ENCODE measurements at regions not wholly inside any gene's neighbourhood (a gene's known extent, or its start where the extent isn't known, plus 50 kb on each side); places are given as distances from the start of the nearest gene placed in this dataset.

DNA sequence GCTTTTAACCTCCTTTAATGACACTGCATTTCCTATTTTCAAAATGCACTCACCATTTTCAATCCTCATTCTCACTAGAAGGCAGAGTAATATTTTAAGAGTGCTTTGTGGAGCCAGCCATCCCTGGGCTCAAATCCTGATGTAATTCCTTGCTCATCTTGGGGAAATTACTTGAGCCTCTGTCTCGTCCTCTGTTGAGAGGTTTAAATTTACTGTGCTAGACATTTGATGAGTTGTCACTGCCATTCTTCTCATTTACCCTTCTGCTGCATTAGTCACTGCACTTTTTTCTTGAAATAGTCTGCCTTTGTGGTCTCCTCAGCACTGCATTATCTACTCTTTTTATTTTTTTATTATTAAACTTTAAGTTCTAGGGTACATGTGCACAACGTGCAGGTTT lies 150.0 kb upstream of the HDDC2 start:
- Histone ChIP-seq H3K4me3 (ENCODE audit: low read depth in 2 of 2, low read length in 2 of 2) (no peak overlapping the region), H3K4me1 (ENCODE audit: control insufficient read depth, insufficient read depth, low read length) (no peaks in the 10 kb centered on the region), H3K36me3 (ENCODE audit: control insufficient read depth, insufficient read depth, low read length) (no peaks in the 10 kb centered on the region), H3K27ac (ENCODE audit: low read length) (no peak overlapping the region), H3K9me3 (ENCODE audit: control insufficient read depth, insufficient read depth, low read depth, low read length) (peaks cover 3% of the 10 kb centered on the region; the same call in 1 of the 2 replicates), H3K27me3 (ENCODE audit: control insufficient read depth, insufficient read depth, low read length) (0 out of 2 replicates have a peak, but pooled peaks cover under 1% of the 10 kb centered on the region)
- DNase-seq (ENCODE audit: low read depth, low spot score): no peak
- TF ChIP-seq, protein P1, sequence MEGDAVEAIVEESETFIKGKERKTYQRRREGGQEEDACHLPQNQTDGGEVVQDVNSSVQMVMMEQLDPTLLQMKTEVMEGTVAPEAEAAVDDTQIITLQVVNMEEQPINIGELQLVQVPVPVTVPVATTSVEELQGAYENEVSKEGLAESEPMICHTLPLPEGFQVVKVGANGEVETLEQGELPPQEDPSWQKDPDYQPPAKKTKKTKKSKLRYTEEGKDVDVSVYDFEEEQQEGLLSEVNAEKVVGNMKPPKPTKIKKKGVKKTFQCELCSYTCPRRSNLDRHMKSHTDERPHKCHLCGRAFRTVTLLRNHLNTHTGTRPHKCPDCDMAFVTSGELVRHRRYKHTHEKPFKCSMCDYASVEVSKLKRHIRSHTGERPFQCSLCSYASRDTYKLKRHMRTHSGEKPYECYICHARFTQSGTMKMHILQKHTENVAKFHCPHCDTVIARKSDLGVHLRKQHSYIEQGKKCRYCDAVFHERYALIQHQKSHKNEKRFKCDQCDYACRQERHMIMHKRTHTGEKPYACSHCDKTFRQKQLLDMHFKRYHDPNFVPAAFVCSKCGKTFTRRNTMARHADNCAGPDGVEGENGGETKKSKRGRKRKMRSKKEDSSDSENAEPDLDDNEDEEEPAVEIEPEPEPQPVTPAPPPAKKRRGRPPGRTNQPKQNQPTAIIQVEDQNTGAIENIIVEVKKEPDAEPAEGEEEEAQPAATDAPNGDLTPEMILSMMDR (IDR thresholded peaks at IDR 0.05): no peak
- TF ChIP-seq TCF7L2 (IDR thresholded peaks at IDR 0.05; ENCODE audit: low read depth, low read length) (no peak), SIN3A (IDR thresholded peaks at IDR 0.05; ENCODE audit: borderline replicate concordance, insufficient read depth, low read depth, low read length) (no peak), POLR2AphosphoS5 (IDR thresholded peaks at IDR 0.05; ENCODE audit: low read depth, low read length) (no peak)
- TF ChIP-seq, protein P2, sequence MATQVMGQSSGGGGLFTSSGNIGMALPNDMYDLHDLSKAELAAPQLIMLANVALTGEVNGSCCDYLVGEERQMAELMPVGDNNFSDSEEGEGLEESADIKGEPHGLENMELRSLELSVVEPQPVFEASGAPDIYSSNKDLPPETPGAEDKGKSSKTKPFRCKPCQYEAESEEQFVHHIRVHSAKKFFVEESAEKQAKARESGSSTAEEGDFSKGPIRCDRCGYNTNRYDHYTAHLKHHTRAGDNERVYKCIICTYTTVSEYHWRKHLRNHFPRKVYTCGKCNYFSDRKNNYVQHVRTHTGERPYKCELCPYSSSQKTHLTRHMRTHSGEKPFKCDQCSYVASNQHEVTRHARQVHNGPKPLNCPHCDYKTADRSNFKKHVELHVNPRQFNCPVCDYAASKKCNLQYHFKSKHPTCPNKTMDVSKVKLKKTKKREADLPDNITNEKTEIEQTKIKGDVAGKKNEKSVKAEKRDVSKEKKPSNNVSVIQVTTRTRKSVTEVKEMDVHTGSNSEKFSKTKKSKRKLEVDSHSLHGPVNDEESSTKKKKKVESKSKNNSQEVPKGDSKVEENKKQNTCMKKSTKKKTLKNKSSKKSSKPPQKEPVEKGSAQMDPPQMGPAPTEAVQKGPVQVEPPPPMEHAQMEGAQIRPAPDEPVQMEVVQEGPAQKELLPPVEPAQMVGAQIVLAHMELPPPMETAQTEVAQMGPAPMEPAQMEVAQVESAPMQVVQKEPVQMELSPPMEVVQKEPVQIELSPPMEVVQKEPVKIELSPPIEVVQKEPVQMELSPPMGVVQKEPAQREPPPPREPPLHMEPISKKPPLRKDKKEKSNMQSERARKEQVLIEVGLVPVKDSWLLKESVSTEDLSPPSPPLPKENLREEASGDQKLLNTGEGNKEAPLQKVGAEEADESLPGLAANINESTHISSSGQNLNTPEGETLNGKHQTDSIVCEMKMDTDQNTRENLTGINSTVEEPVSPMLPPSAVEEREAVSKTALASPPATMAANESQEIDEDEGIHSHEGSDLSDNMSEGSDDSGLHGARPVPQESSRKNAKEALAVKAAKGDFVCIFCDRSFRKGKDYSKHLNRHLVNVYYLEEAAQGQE (IDR thresholded peaks at IDR 0.05; ENCODE audit: insufficient read depth in 1 of 2, low read depth in 2 of 2, low read length in 1 of 2): no peak
- ChIA-PET POLR2A (no interaction called here), CTCF (no interaction called here)
- no TSS peak for BruUV-seq (replicated peaks)
- intact Hi-C loops (cut with micrococcal nuclease; ENCODE audit: unreplicated experiment): no loop called here
- ATAC-seq: no peak
- in situ Hi-C loops (cut with HindIII; ENCODE audit: low pct_unique_long_range_greater_than_20kb, low sequenced_read_pairs): no loop called here

DNA sequence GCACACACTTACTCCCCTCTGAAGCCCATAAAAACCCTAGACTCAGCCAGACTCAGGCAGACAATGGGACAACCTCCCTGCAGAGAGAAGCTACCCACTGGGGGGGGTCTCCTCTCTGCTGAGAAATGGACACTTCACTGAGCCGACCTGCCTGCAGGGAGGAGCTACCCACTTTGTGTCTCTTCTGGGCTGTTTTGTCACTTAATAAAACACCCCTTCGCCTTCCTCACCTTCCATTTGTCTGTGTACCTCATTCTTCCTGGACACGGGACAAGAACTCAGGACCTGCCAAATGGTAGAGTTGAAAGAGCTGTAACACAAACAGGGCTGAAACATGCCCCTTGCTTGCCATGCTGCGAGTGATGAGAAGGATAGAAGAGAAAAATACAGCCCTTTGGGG lies 151.7 kb upstream of the HDDC2 start:
- CTCF ChIA-PET: no interaction called here
- no peak overlapping the region for H3K27ac ChIP-seq (ENCODE audit: low read length)

More for the DNA sequence above, 151.7 kb upstream of the HDDC2 start:
- no peak overlapping the region for H3K4me3 ChIP-seq (ENCODE audit: low read depth in 2 of 2, low read length in 2 of 2)
- no peaks in the 10 kb centered on the region for H3K36me3 ChIP-seq (ENCODE audit: control insufficient read depth, insufficient read depth, low read length)
- no peaks in the 10 kb centered on the region for H3K27me3 ChIP-seq (ENCODE audit: control insufficient read depth, insufficient read depth, low read length)
- TF ChIP-seq, protein P1 (IDR thresholded peaks at IDR 0.05): no peak
- TF ChIP-seq SIN3A (IDR thresholded peaks at IDR 0.05; ENCODE audit: borderline replicate concordance, insufficient read depth, low read depth, low read length) (no peak), TCF7L2 (IDR thresholded peaks at IDR 0.05; ENCODE audit: low read depth, low read length) (no peak), POLR2AphosphoS5 (IDR thresholded peaks at IDR 0.05; ENCODE audit: low read depth, low read length) (no peak)
- TF ChIP-seq, protein P2 (IDR thresholded peaks at IDR 0.05; ENCODE audit: insufficient read depth in 1 of 2, low read depth in 2 of 2, low read length in 1 of 2): no peak
- ATAC-seq: no peak
- BruUV-seq (replicated peaks): no TSS peak
- no peaks in the 10 kb centered on the region for H3K4me1 ChIP-seq (ENCODE audit: control insufficient read depth, insufficient read depth, low read length)
- intact Hi-C loops (cut with micrococcal nuclease; ENCODE audit: unreplicated experiment) (no loop called here), in situ Hi-C loops (cut with HindIII; ENCODE audit: low pct_unique_long_range_greater_than_20kb, low sequenced_read_pairs) (no loop called here)
- POLR2A ChIA-PET: no interaction called here
- no peak for DNase-seq (ENCODE audit: low read depth, low spot score)
- peaks cover 3% of the 10 kb centered on the region; the same call in 1 of the 2 replicates for H3K9me3 ChIP-seq (ENCODE audit: control insufficient read depth, insufficient read depth, low read depth, low read length)
